Left lung (tissue), 4 donors: ENCODE measurements at regions not wholly inside any gene's neighbourhood (a gene's known extent, or its start where the extent isn't known, plus 50 kb on each side); places are given as distances from the start of the nearest gene placed in this dataset.

ENCODE experiments used
- ATAC-seq: fragments of 200-7000 bp; cut with Tn5 transposase; one replicate; pipeline ENCODE4 v1.9.1; 2020; ENCODE audit warnings: moderate library complexity
- DNase-seq, 4 donors: peaks; one replicate each; pipeline ENCODE4 v3.0.0-alpha.2; 2013 to 2020
- H3K27ac ChIP-seq, 2 donors: fragments of 200-600 bp; sonication (generic) in 1 of 2; one replicate each; pipeline versions ENCODE4 v1.5.0 to v1.8.0; 2020 to 2021
- H3K27me3 ChIP-seq, 2 donors: fragments of 200-600 bp; sonication (generic) in 1 of 2; one replicate each; pipeline versions ENCODE4 v1.5.0 to v1.8.0; 2020 to 2021
- H3K36me3 ChIP-seq, 2 donors: fragments of 200-600 bp; sonication (generic) in 1 of 2; one replicate each; pipeline versions ENCODE4 v1.5.0 to v1.8.0; 2020 to 2021
- H3K4me1 ChIP-seq, 2 donors: fragments of 200-600 bp; one replicate each; pipeline ENCODE4 v1.8.0; 2021
- H3K4me3 ChIP-seq, 2 donors: fragments of 200-600 bp; sonication (generic) in 1 of 2; one replicate each; pipeline versions ENCODE4 v1.5.0 to v1.8.0; 2020 to 2021; ENCODE audit warnings: mild to moderate bottlenecking in 1 of 2
- H3K9me3 ChIP-seq, 2 donors: fragments of 200-600 bp; sonication (generic) in 1 of 2; one replicate each; pipeline versions ENCODE4 v1.5.0 to v1.8.0; 2020 to 2021
- intact Hi-C, 2 donors: fragments of 100-400 bp; cut with DNase I; formaldehyde crosslinking; loops; one replicate each; pipeline versions ENCODE4 v1.11.2 to v1.14.2; 2022
- TF ChIP-seq, protein P1 (sequence below), 2 donors: fragments of 200-600 bp; sonication (generic) in 1 of 2; IDR thresholded peaks; one replicate each; pipeline versions ENCODE4 v1.5.0 to v1.8.0; 2021; ENCODE audit warnings: antibody characterized with exemption in 2 of 2
- donor health status: DM: no; HTN: yes; CAD: no.
- donor health status: DM: no; HTN: no; CAD: no.

DNA sequence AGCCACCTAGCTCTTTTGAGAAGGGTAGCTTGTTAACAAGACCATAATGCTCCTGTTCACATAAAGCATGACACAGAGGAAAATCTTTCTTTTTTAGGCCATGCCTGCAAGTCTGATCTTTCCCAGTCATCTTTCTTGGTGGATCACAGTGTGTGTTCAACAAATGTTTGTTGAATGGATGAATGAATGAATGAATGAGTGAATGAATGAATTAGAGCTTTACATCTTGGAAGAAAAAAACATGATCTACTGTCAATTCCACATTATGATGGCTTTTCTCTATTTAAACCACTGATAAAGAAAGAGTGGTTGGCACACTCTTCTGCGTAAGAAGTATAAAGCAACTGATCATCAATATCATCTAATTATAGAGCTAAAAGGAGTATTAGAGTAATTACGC lies 148.7 kb downstream of the CCDC71L start:
- no peak for DNase-seq
- Histone ChIP-seq H3K4me3 (no peak overlapping the region), H3K4me1 (no peaks in the 10 kb centered on the region), H3K9me3 (no peaks in the 10 kb centered on the region), H3K27ac (no peak overlapping the region), H3K36me3 (no peaks in the 10 kb centered on the region), H3K27me3 (no peaks in the 10 kb centered on the region)
- TF ChIP-seq, protein P1, sequence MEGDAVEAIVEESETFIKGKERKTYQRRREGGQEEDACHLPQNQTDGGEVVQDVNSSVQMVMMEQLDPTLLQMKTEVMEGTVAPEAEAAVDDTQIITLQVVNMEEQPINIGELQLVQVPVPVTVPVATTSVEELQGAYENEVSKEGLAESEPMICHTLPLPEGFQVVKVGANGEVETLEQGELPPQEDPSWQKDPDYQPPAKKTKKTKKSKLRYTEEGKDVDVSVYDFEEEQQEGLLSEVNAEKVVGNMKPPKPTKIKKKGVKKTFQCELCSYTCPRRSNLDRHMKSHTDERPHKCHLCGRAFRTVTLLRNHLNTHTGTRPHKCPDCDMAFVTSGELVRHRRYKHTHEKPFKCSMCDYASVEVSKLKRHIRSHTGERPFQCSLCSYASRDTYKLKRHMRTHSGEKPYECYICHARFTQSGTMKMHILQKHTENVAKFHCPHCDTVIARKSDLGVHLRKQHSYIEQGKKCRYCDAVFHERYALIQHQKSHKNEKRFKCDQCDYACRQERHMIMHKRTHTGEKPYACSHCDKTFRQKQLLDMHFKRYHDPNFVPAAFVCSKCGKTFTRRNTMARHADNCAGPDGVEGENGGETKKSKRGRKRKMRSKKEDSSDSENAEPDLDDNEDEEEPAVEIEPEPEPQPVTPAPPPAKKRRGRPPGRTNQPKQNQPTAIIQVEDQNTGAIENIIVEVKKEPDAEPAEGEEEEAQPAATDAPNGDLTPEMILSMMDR (IDR thresholded peaks at IDR 0.05), result no peak
- intact Hi-C loops, result no loop called here
- no peak for ATAC-seq

DNA sequence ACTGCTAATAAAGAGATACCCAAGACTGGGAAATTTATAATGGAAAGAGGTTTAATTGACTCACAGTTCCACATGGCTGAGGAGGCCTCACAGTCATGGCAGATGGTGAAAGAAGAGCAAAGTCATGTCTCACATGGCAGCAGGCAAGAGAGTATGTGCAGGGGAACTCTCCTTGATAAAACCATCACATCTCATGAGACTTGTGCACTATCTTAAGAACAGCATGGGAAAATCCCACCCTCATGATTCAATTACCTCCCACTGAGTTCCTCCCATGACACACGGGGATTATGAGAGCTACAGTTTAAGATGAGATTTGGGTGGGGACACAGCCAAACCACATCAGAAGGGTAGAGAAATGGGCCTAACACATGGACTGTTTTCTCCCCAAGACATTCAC lies 156.3 kb downstream of the CCDC71L start:
- H3K27ac ChIP-seq, result no peak overlapping the region
- ATAC-seq (no peak), DNase-seq (no peak)
- TF ChIP-seq, protein P1 (IDR thresholded peaks at IDR 0.05), result no peak
- no peaks in the 10 kb centered on the region for H3K9me3 ChIP-seq
- H3K4me1 ChIP-seq, result no peaks in the 10 kb centered on the region
- intact Hi-C loops, result no loop called here
- H3K4me3 ChIP-seq, result no peak overlapping the region
- no peaks in the 10 kb centered on the region for H3K27me3 ChIP-seq
- no peaks in the 10 kb centered on the region for H3K36me3 ChIP-seq

DNA sequence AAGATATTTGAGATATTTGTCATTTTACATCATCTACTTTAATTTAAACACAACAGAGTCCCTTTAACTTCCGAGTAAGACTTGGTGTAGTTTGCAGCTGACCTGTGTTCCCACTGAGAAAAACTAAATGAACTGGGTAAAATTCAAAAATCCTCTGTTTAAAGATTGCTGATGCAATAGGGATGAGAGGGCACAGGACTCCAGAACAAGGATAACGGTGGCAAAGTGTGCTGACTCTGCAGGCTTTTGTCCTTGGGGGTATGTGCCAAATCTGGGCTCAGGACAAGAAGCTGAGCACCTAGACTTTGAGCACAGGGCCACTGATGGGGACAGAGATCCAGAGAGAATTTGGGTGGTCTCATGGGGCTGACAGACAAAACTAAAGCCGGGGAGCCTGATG lies 156.8 kb downstream of the CCDC71L start:
- Histone ChIP-seq H3K36me3 (no peaks in the 10 kb centered on the region), H3K9me3 (no peaks in the 10 kb centered on the region), H3K27ac (no peak overlapping the region), H3K4me1 (no peaks in the 10 kb centered on the region), H3K27me3 (no peaks in the 10 kb centered on the region), H3K4me3 (no peak overlapping the region)
- intact Hi-C loops, result no loop called here
- TF ChIP-seq, protein P1 (IDR thresholded peaks at IDR 0.05), result no peak
- DNase-seq, result no peak
- no peak for ATAC-seq

DNA sequence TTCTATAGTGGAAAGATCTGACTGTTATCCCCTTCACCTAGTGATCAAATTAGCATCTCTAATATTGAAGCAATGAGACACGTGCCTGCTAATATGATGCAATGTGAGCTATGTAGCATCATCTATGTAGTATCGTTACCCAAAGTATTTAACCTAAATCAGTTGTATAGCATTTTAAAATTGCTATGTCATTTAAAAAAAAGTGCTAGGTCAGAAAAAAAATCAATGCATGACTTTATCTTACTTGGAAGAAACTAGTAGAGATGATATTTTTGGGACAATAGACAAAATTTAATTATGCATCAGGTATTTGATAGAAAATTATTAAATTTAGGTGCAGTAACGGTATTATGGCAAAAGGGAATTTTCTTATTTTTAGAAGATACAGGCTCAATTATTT lies 157.3 kb downstream of the CCDC71L start:
- intact Hi-C loops, result no loop called here
- Histone ChIP-seq H3K27me3 (no peaks in the 10 kb centered on the region), H3K4me1 (no peaks in the 10 kb centered on the region), H3K4me3 (no peak overlapping the region), H3K36me3 (no peaks in the 10 kb centered on the region), H3K9me3 (no peaks in the 10 kb centered on the region), H3K27ac (no peak overlapping the region)
- TF ChIP-seq, protein P1 (IDR thresholded peaks at IDR 0.05), result no peak
- ATAC-seq, result no peak
- DNase-seq, result no peak

DNA sequence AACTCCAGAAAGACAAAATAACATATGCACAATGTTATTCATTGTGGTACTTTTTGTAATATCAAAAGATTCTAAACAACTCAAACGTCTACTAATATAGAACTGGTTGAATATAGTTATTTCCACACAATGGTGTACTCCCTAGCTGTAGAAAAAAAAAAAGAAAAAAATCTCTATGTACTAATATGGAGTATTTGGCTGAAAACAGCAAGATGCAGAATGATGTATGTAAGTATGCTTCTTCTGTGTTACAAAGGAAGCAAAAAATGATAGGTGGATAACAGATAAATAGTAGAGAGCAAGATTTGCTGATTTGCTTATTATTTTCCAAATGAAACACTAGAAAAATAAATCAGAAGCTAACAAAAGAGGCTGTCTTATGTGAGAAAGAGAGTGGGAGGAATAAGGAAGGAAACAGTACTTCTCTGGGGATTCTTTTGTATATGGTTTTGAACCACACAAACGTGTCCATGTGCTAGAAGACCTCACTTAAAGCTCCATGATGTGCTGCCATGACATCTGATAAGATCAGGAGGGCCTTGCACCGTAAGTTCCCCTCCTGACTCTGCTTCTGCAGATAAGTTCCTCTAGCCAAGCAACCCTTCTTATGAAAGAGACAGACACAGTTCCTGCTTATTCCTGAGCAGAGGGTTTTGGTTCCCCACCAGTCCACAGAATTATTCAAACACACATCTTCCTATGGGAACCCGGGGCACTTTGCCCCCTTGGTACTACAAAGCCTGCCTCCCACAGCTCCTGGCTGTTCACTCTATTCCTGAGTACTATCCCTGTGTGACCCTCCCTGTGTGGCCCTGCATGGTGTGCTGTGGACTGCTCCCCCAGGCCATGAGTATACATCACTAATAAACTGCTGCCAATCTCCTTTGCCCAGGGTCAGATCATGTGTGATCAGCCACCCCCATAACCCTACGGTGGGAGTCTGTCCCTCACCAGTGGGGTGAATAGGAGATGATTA lies 159.1 kb downstream of the CCDC71L start:
- TF ChIP-seq, protein P1 (IDR thresholded peaks at IDR 0.05), result no peak
- H3K9me3 ChIP-seq, result no peaks in the 10 kb centered on the region
- no peaks in the 10 kb centered on the region for H3K4me1 ChIP-seq
- no peaks in the 10 kb centered on the region for H3K27me3 ChIP-seq
- ATAC-seq (peak; percentile 37), DNase-seq (no peak)
- intact Hi-C loops, result no loop called here
- H3K27ac ChIP-seq, result no peak overlapping the region
- no peak overlapping the region for H3K4me3 ChIP-seq
- H3K36me3 ChIP-seq, result no peaks in the 10 kb centered on the region
